ENCODE measurements at regions not wholly inside any gene's neighbourhood (a gene's known extent, or its start where the extent isn't known, plus 50 kb on each side); places are given as distances from the start of the nearest gene placed in this dataset.

DNA sequence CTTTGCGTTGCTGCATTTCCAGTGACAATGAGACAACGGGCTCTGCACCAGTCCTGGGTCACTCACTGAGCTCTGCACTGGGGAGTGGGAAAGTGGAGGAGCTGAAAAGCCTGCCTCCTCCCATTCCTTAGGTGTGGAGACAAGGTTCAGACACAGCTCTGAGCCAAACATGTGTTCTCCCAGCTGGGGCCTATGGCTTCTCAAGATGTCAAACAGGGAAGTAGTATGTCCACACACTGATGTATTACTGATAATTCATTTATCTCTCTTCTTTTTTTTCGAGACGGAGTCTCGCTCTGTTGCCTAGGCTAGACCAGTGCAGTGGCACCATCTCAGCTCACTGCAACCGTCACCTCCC is 90.2 kb upstream of the SLC4A7 start:
- Histone ChIP-seq H3K27ac (no peak overlapping the region), H2AFZ (no peak overlapping the region), H3K4me3 (no peak overlapping the region), H3K4me2 (ENCODE audit: unreplicated experiment) (no peak overlapping the region), H3K9me3 (ENCODE audit: low read depth) (no peaks in the 10 kb centered on the region), H3K36me3 (ENCODE audit: low read depth) (no peaks in the 10 kb centered on the region), H3K79me2 (ENCODE audit: insufficient read depth) (no peaks in the 10 kb centered on the region), H3K4me1 (ENCODE audit: insufficient read depth) (peaks cover 21% of the 10 kb centered on the region), H3F3A (ENCODE audit: insufficient read depth) (no peaks in the 10 kb centered on the region), H3K9ac (no peak overlapping the region), H3K27me3 (replicated peaks; ENCODE audit: insufficient read depth) (no peaks in the 10 kb centered on the region), H4K20me1 (ENCODE audit: insufficient read depth) (no peaks in the 10 kb centered on the region), H3K9me2 (ENCODE audit: insufficient read depth) (no peaks in the 10 kb centered on the region)
- in situ Hi-C loops (cut with MboI): no loop called here
- 90 to 91% methylated on average over 6 of the region's 6 CpGs for WGBS, 2 experiments (ENCODE audit: low coverage in 1 of 2, low lambda C conversion rate in 2 of 2, missing lambda C conversion rate in 2 of 2)
- TF ChIP-seq EZH2 (IDR thresholded peaks at IDR 0.05; ENCODE audit: insufficient read depth, poor library complexity, severe bottlenecking) (no peak), EZH2phosphoT487 (IDR thresholded peaks at IDR 0.05; ENCODE audit: insufficient read depth, low read depth) (no peak)
- DNase-seq: no peak

GRCh38 chr3:27573780-27574437 is 89.7 kb upstream of the SLC4A7 start:
- Histone ChIP-seq H3F3A (ENCODE audit: insufficient read depth) (no peaks in the 10 kb centered on the region), H2AFZ (no peak overlapping the region), H3K27me3 (replicated peaks; ENCODE audit: insufficient read depth) (no peaks in the 10 kb centered on the region), H3K9me3 (ENCODE audit: low read depth) (no peaks in the 10 kb centered on the region), H4K20me1 (ENCODE audit: insufficient read depth) (no peaks in the 10 kb centered on the region), H3K9me2 (ENCODE audit: insufficient read depth) (no peaks in the 10 kb centered on the region), H3K79me2 (ENCODE audit: insufficient read depth) (no peaks in the 10 kb centered on the region), H3K36me3 (ENCODE audit: low read depth) (no peaks in the 10 kb centered on the region), H3K4me2 (ENCODE audit: unreplicated experiment) (no peak overlapping the region), H3K9ac (no peak overlapping the region), H3K27ac (no peak overlapping the region), H3K4me1 (ENCODE audit: insufficient read depth) (peaks cover 21% of the 10 kb centered on the region), H3K4me3 (no peak overlapping the region)
- DNase-seq: peak; percentile 63
- in situ Hi-C loops (cut with MboI): no loop called here
- TF ChIP-seq EZH2phosphoT487 (IDR thresholded peaks at IDR 0.05; ENCODE audit: insufficient read depth, low read depth) (no peak), EZH2 (IDR thresholded peaks at IDR 0.05; ENCODE audit: insufficient read depth, poor library complexity, severe bottlenecking) (no peak)
- WGBS, 2 experiments (ENCODE audit: low coverage in 1 of 2, low lambda C conversion rate in 2 of 2, missing lambda C conversion rate in 2 of 2): 41 to 46% methylated on average over 5 of the region's 5 CpGs

- Histone ChIP-seq H3K79me2 (ENCODE audit: insufficient read depth) (no peaks in the 10 kb centered on the region), H2AFZ (no peak overlapping the region), H4K20me1 (ENCODE audit: insufficient read depth) (no peaks in the 10 kb centered on the region), H3K9me3 (ENCODE audit: low read depth) (no peaks in the 10 kb centered on the region), H3F3A (ENCODE audit: insufficient read depth) (no peaks in the 10 kb centered on the region), H3K9ac (no peak overlapping the region), H3K4me2 (ENCODE audit: unreplicated experiment) (no peak overlapping the region), H3K36me3 (ENCODE audit: low read depth) (no peaks in the 10 kb centered on the region), H3K4me3 (no peak overlapping the region), H3K9me2 (ENCODE audit: insufficient read depth) (no peaks in the 10 kb centered on the region), H3K27ac (no peak overlapping the region), H3K27me3 (replicated peaks; ENCODE audit: insufficient read depth) (no peaks in the 10 kb centered on the region), H3K4me1 (ENCODE audit: insufficient read depth) (peaks cover 26% of the 10 kb centered on the region)
- WGBS, 2 experiments (ENCODE audit: low coverage in 1 of 2, low lambda C conversion rate in 2 of 2, missing lambda C conversion rate in 2 of 2): 86 to 92% methylated on average over 3 of the region's 3 CpGs
- in situ Hi-C loops (cut with MboI): no loop called here
- no peak for DNase-seq
- TF ChIP-seq EZH2phosphoT487 (IDR thresholded peaks at IDR 0.05; ENCODE audit: insufficient read depth, low read depth) (no peak), EZH2 (IDR thresholded peaks at IDR 0.05; ENCODE audit: insufficient read depth, poor library complexity, severe bottlenecking) (no peak)
Measured at GRCh38 chr3:27573138-27573537, 89.0 kb upstream of the SLC4A7 start.

- 0 out of 2 replicates have a peak overlapping the region, but pooled peaks have one; percentile 36 for H3K27ac ChIP-seq
- in situ Hi-C loops (cut with MboI): no loop called here
- no peak overlapping the region for H3K4me2 ChIP-seq (ENCODE audit: unreplicated experiment)
- no peak overlapping the region for H3K4me3 ChIP-seq
- H3K4me1 ChIP-seq (ENCODE audit: insufficient read depth): peaks cover 24% of the 10 kb centered on the region
- H3K36me3 ChIP-seq (ENCODE audit: low read depth): no peaks in the 10 kb centered on the region
- H3K9ac ChIP-seq: no peak overlapping the region
- no peaks in the 10 kb centered on the region for H3K27me3 ChIP-seq (replicated peaks; ENCODE audit: insufficient read depth)
- no peaks in the 10 kb centered on the region for H3K9me3 ChIP-seq (ENCODE audit: low read depth)
- 62 to 70% methylated on average over 2 of the region's 2 CpGs for WGBS, 2 experiments (ENCODE audit: low coverage in 1 of 2, low lambda C conversion rate in 2 of 2, missing lambda C conversion rate in 2 of 2)
- no peaks in the 10 kb centered on the region for H3F3A ChIP-seq (ENCODE audit: insufficient read depth)
- H2AFZ ChIP-seq: peak overlapping the region; percentile 63
- TF ChIP-seq EZH2 (IDR thresholded peaks at IDR 0.05; ENCODE audit: insufficient read depth, poor library complexity, severe bottlenecking) (no peak), EZH2phosphoT487 (IDR thresholded peaks at IDR 0.05; ENCODE audit: insufficient read depth, low read depth) (no peak)
- no peak for DNase-seq
- H4K20me1 ChIP-seq (ENCODE audit: insufficient read depth): no peaks in the 10 kb centered on the region
- no peaks in the 10 kb centered on the region for H3K79me2 ChIP-seq (ENCODE audit: insufficient read depth)
- no peaks in the 10 kb centered on the region for H3K9me2 ChIP-seq (ENCODE audit: insufficient read depth)
Measured at GRCh38 chr3:27571345-27571744, 87.2 kb upstream of the SLC4A7 start.
